ENCODE measurements at regions not wholly inside any gene's neighbourhood (a gene's known extent, or its start where the extent isn't known, plus 50 kb on each side); places are given as distances from the start of the nearest gene placed in this dataset.

DNA sequence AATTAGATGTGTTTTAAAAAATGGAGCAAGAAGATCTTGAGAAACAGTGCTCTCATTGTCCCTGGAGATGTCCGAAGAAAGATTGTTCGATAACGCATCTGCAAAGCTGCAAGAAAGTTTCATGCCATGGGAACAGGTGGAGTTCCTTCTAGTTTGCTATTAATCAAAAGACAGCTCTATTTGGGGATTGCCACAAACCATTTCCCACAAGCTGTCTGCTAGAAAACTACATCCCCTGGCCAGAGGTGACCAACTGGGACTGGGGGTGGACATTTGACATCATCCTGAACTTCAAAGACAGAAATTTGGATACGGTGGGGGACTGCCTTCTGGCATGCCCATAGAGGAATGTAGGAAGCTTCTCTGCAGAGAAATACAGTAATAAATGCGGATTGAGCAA is 50.8 kb upstream of the OSMR start:
- DNase-seq = no peak

DNA sequence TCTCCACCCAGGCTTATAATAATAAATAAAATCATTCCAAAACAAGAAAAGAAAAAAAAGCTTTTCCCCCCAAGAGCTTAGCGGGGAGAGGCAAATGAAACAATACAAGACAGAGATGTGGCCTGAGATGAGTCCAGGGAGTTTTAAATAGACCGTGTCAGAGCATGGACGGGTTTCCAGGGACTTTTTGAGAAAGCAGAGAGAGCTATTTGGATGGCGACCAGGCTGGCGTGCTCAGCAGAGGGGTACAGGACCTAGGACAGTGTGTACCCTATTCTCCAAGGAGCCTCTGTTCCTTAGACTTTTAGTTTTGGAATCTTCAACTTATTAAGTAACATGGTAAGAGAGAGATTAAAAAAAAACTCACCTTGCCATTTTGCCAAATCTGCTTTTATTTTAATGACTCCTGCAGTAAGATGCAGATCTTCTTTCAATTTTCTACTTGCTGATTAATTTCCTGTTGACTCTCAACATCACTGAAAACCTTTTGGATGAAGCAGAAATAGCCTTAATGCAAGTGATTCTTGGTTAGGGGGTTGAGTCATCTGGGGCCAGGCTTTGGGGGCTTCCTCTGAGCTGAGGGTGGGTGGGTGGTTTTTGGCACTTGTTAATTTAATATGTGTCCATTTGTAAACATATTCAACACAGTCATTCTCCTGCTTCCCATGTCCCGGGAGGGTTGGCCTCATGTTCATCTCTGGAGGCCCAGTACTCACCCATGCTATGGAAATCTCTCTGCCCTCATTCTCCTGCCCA is 49.6 kb upstream of the OSMR start:
- DNase-seq = no peak
